Activated CD4-positive, alpha-beta T cell treated with anti-CD3 and anti-CD28 coated beads, Interleukin-2, amount 10 ng/mL, durations not matched to agents 24 days and 14 days (primary cell): ENCODE measurements at regions not wholly inside any gene's neighbourhood (a gene's known extent, or its start where the extent isn't known, plus 50 kb on each side); places are given as distances from the start of the nearest gene placed in this dataset.

Experiments
- DNase-seq: peaks from one replicate; pipeline ENCODE4 v3.0.0; 2022
- H3K27ac Mint-ChIP-seq: one replicate; pipeline ENCODE4 v1.8.0; 2022; ENCODE audit warnings: mild to moderate bottlenecking, mixed read lengths
- H3K27me3 Mint-ChIP-seq: one replicate; pipeline ENCODE4 v1.8.0; 2022; ENCODE audit warnings: mixed read lengths
- H3K36me3 Mint-ChIP-seq: one replicate; pipeline ENCODE4 v1.8.0; 2022; ENCODE audit warnings: low read depth, mild to moderate bottlenecking, mixed read lengths
- H3K4me1 Mint-ChIP-seq: one replicate; pipeline ENCODE4 v1.8.0; 2021; ENCODE audit warnings: mixed read lengths
- H3K4me3 Mint-ChIP-seq: one replicate; pipeline ENCODE4 v1.8.0; 2022; ENCODE audit warnings: mild to moderate bottlenecking, moderate library complexity, mixed read lengths
- H3K9me3 Mint-ChIP-seq: one replicate; pipeline ENCODE4 v1.8.0; 2021; ENCODE audit warnings: mixed read lengths
- intact Hi-C: fragments of 100-400 bp; cut with micrococcal nuclease; formaldehyde crosslinking; loops from one replicate; pipeline ENCODE4 v1.15.1; 2023

DNA sequence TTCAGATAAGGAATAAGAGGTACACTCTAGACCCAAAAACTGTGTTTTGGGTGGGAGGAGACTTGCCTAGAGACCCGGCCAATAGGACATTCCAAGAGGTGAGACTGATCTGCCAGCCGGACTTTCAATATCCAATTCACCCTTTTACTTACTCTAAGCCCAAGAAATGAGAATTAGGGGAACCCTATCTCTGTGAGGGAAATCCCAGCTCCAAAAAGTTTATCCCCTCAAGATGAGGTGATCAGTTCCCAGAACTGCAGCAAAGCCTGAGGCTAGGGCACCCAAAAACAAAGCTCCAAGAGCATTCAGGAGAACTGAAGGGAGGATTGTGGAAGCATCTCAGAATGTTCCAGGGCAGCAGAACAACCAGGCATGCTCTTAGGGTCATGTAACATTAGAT lies 251.7 kb downstream of the PTTG2 start:
- H3K4me1 Mint-ChIP-seq = no peaks in the 10 kb centered on the region
- no peak overlapping the region for H3K4me3 Mint-ChIP-seq
- DNase-seq = no peak
- no peaks in the 10 kb centered on the region for H3K36me3 Mint-ChIP-seq
- H3K27ac Mint-ChIP-seq = no peak overlapping the region
- H3K9me3 Mint-ChIP-seq = no peaks in the 10 kb centered on the region
- intact Hi-C loops = no loop called here
- H3K27me3 Mint-ChIP-seq = no peaks in the 10 kb centered on the region

DNA sequence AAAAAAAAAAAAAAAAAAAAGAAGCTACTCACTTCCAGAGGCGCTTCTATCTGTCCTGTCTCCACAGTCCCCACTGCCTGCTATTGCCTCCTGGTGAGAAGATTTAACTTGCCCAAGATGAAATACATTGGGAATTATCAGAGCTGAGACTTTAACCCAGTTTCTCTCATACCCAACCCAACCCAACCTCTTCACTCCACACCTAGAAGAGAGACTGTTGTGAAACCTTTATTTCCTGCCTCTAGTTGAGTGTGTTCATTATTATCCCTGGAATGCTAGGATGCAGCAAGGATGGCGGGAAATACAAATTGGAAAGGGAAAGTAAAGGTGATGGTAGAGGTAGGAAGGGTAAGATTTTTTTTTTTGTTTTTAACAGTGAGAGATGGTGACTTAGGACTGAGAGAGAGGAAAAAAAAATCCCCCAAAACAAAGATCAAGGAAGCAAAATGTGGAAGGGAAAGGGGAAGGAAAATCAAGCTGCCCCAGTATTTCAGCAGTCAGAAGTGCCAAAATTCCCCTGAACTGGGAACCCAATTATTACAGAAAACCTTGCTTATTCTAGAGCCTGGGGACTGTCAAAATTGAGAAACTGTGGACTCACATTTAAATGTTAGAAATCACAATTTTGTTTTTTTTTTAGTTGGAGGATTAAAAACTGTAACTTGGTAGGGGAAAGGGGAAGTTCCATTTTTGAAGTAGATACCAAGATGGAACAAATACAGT lies 253.0 kb downstream of the PTTG2 start:
- H3K4me1 Mint-ChIP-seq = no peaks in the 10 kb centered on the region
- H3K27ac Mint-ChIP-seq = no peak overlapping the region
- no peaks in the 10 kb centered on the region for H3K9me3 Mint-ChIP-seq
- no peaks in the 10 kb centered on the region for H3K36me3 Mint-ChIP-seq
- H3K27me3 Mint-ChIP-seq = peaks cover 2% of the 10 kb centered on the region
- intact Hi-C loops = no loop called here
- no peak overlapping the region for H3K4me3 Mint-ChIP-seq
- DNase-seq = no peak

DNA sequence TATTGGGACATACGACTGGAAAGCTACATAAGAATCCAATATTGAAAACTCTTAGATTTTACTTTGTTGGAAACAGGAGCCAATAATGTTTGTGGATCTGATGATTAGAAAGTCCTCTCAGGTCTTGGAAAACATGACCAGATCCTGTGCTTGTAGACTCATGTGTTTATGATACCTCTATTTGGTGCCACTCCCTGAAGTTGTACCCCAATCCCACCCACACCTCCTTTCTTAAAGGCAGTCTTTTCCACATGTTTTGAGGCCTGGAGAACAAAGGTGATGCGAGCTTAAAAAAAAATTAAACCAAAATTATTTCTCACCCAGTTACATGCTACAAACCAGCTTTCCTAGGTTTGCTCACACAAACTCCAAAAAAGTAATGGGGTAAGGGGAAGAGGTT lies 262.7 kb downstream of the PTTG2 start:
- H3K27ac Mint-ChIP-seq = no peak overlapping the region
- no peak for DNase-seq
- H3K27me3 Mint-ChIP-seq = peaks cover 9% of the 10 kb centered on the region
- H3K9me3 Mint-ChIP-seq = no peaks in the 10 kb centered on the region
- no peaks in the 10 kb centered on the region for H3K4me1 Mint-ChIP-seq
- intact Hi-C loops = no loop called here
- no peaks in the 10 kb centered on the region for H3K36me3 Mint-ChIP-seq
- H3K4me3 Mint-ChIP-seq = no peak overlapping the region

DNA sequence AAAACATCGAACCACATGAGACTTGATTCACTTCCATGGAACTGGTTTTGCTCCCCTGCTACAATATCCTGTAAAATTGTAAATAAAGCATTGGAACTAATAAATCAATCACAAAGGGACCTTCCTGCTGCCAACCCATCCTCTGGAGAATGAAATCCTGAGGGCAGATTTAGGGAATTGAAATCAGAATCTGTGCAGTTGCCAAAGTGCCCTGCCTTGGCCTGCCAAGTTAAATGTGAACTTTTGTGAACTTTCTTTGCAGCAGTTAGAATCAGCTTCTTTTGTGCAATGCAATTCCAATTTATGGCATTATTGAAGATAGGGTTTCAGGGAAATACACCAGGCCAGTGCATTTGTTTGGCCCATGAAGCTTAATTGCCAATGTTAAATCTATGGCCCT lies 263.1 kb downstream of the PTTG2 start:
- intact Hi-C loops = no loop called here
- Mint-ChIP-seq H3K27ac (no peak overlapping the region), H3K4me1 (no peaks in the 10 kb centered on the region), H3K36me3 (no peaks in the 10 kb centered on the region), H3K27me3 (peaks cover 7% of the 10 kb centered on the region), H3K4me3 (no peak overlapping the region), H3K9me3 (no peaks in the 10 kb centered on the region)
- DNase-seq = no peak

- no peaks in the 10 kb centered on the region for H3K36me3 Mint-ChIP-seq
- intact Hi-C loops = no loop called here
- H3K27ac Mint-ChIP-seq = no peak overlapping the region
- DNase-seq = no peak
- H3K9me3 Mint-ChIP-seq = no peaks in the 10 kb centered on the region
- H3K4me1 Mint-ChIP-seq = no peaks in the 10 kb centered on the region
- peaks cover 7% of the 10 kb centered on the region for H3K27me3 Mint-ChIP-seq
- no peak overlapping the region for H3K4me3 Mint-ChIP-seq
These were observed 263.6 kb downstream of the PTTG2 start for GRCh38 chr4:38223782-38224236.

DNA sequence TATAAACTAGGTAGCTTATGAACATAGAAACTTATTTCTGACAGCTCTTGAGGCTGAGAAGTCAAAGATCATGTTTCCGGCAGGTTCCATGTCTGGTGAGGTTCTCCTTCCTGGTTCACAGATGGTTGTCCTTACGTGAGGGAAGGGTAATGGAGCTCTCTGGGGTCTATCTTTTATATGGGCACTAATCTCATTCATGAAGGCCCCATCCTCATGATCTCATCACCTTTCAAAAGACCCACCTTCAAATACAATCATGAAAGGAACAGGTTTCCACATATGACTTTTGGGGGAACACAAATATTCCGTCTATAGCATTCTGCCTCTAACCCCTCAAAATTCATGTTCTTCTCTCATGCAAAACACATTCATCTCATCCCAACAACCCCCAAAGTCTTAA lies 264.7 kb downstream of the PTTG2 start:
- Mint-ChIP-seq H3K27me3 (peaks cover 7% of the 10 kb centered on the region), H3K4me1 (no peaks in the 10 kb centered on the region), H3K4me3 (no peak overlapping the region), H3K9me3 (no peaks in the 10 kb centered on the region), H3K27ac (no peak overlapping the region), H3K36me3 (no peaks in the 10 kb centered on the region)
- intact Hi-C loops = no loop called here
- DNase-seq = no peak

DNA sequence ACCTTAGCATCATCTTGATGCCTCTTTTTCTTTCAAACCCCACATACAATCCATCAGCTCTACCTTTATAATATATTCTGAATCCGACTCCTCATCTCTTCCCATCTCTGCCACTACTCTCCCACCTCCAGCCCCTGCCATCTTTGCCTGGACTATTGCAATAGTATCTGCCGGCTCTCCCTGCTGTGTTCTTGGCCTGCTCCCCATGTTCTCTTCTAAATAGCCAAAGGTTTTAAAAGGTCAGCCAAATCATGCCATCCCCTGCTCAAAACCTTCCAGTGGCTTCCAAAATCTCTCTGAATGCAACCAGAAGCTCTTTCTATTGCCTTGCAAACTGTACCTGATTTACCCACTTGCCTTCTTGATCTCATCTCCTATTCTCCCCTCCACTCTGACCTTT lies 266.0 kb downstream of the PTTG2 start:
- Mint-ChIP-seq H3K27me3 (peaks cover 3% of the 10 kb centered on the region), H3K27ac (no peak overlapping the region), H3K4me1 (no peaks in the 10 kb centered on the region), H3K9me3 (no peaks in the 10 kb centered on the region), H3K4me3 (no peak overlapping the region), H3K36me3 (no peaks in the 10 kb centered on the region)
- DNase-seq = no peak
- intact Hi-C loops = no loop called here

DNA sequence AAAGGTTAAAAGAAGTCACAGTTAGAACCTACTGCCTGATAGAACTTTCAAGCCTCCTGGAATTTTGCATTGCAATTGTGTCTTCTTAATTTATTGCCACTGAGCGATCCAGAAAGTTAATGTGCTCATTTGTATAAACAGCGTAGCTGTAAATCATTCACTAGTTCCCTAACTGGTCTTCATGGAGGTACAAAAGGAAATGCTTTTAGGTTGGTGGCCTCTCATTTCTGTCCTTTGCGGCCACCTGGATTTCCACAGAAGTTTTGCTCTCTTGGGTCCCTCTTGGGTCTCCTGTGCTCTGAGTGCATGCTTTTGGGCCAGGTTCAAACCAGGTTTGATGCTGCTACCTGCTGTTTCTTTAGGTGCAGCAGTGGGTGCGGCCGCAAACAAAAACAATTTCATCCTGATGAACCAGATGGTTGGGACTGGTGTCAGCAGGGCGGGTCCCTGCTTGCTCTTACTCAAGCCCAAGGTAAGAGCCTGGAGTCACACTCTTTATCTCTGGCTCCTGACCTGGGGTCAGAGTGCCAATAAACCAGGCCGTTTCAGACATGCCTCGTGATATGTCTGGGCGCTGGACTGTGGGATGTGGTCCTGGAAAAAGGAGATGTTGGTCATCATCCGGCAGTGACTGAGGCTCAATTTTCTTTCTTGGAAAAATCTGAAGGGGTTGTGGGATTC lies 270.1 kb downstream of the PTTG2 start:
- Mint-ChIP-seq H3K27me3 (peaks cover 7% of the 10 kb centered on the region), H3K4me1 (no peaks in the 10 kb centered on the region), H3K27ac (no peak overlapping the region), H3K9me3 (no peaks in the 10 kb centered on the region), H3K36me3 (no peaks in the 10 kb centered on the region), H3K4me3 (no peak overlapping the region)
- intact Hi-C loops = no loop called here
- DNase-seq = no peak

DNA sequence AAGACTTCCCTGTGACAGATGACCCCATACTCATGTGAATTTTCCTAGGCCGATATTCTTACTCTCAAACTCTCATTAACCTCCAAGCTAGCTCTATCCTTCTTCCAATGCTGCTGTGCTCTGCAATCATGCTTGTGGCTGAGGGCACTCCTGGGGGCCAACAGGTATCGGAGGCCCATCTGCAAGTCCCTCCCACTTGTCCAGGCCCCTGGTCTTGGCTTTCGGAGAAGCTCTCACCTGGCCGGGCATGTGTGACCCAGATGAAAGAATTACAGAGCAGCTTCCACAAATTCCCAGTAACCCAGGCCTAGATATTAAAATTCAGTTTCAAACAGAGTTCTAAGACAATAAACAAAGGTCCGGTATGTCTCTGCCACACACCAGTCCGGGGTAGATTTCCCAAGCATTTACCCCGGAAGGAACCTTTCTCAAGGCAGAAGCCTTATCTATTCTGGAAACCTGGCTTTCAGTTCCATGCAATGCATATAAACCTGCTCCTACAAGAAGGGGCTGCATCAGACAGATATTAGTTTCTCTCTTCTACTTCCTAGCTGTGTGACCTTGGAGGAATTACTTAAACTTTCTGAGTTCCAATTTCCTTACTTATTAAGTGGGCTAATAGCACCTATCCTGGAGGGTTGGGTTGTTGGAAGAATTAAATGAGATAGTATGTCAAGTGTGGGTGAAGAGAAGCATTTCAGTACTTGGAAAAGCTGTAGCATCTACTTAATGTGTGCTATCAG lies 270.8 kb downstream of the PTTG2 start:
- H3K36me3 Mint-ChIP-seq = no peaks in the 10 kb centered on the region

GRCh38 chr4:38231626-38232025 lies 271.4 kb downstream of the PTTG2 start:
- Mint-ChIP-seq H3K27me3 (peaks cover 10% of the 10 kb centered on the region), H3K36me3 (no peaks in the 10 kb centered on the region), H3K9me3 (no peaks in the 10 kb centered on the region), H3K27ac (no peak overlapping the region), H3K4me3 (no peak overlapping the region), H3K4me1 (no peaks in the 10 kb centered on the region)
- no peak for DNase-seq
- intact Hi-C loops = no loop called here

More for the DNA sequence above, 270.8 kb downstream of the PTTG2 start:
- intact Hi-C loops = no loop called here
- no peak overlapping the region for H3K27ac Mint-ChIP-seq
- H3K27me3 Mint-ChIP-seq = peaks cover 10% of the 10 kb centered on the region
- H3K4me3 Mint-ChIP-seq = no peak overlapping the region
- no peaks in the 10 kb centered on the region for H3K9me3 Mint-ChIP-seq
- no peak for DNase-seq
- no peaks in the 10 kb centered on the region for H3K4me1 Mint-ChIP-seq

GRCh38 chr4:38232741-38233140 lies 272.5 kb downstream of the PTTG2 start:
- DNase-seq = no peak
- no peaks in the 10 kb centered on the region for H3K36me3 Mint-ChIP-seq
- H3K27me3 Mint-ChIP-seq = peaks cover 10% of the 10 kb centered on the region
- H3K9me3 Mint-ChIP-seq = no peaks in the 10 kb centered on the region
- no peak overlapping the region for H3K27ac Mint-ChIP-seq
- no peaks in the 10 kb centered on the region for H3K4me1 Mint-ChIP-seq
- intact Hi-C loops = no loop called here
- H3K4me3 Mint-ChIP-seq = no peak overlapping the region

DNA sequence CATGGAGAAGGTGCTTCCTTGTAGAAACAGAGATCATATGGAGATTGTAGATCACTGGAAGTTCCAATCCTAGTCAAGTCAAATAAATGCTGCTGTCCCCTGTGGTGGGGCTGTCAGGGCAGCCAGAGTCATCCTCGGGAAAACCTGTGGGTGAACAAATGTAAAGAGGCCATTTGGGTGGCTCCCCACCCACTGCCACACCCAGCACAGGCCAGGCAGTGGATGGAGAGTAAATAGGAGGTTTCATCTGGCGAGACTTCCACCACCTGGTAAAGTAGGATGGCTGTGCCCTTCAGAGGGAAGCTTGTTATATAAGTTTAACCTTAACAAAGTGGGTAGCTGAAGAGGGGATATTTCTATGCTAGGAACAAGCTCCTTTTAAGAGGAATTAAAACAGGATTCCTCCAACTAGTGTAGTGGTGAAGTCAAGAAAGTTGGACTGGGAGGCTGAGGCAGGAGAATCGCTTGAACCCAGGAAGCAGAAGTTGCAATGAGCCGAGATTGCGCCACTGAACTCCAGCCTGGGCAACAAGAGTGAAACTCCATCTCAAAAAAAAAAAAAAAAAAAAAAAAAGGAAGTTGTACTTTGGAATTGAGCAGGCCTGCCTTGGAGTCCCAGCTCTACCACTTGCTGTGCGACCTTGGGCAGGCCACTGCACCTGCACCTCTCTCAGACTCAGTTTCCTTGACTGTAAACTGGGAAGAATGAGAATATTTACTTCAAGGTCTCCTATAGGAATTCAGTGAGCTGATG lies 273.7 kb downstream of the PTTG2 start:
- Mint-ChIP-seq H3K9me3 (no peaks in the 10 kb centered on the region), H3K27ac (no peak overlapping the region), H3K4me3 (no peak overlapping the region), H3K36me3 (no peaks in the 10 kb centered on the region), H3K4me1 (no peaks in the 10 kb centered on the region), H3K27me3 (peaks cover 10% of the 10 kb centered on the region)
- intact Hi-C loops = no loop called here
- DNase-seq = no peak

GRCh38 chr4:38235354-38235753 lies 275.2 kb downstream of the PTTG2 start:
- Mint-ChIP-seq H3K4me3 (no peak overlapping the region), H3K27ac (no peak overlapping the region), H3K9me3 (no peaks in the 10 kb centered on the region), H3K4me1 (no peaks in the 10 kb centered on the region), H3K27me3 (peaks cover 10% of the 10 kb centered on the region), H3K36me3 (no peaks in the 10 kb centered on the region)
- no peak for DNase-seq
- intact Hi-C loops = no loop called here

DNA sequence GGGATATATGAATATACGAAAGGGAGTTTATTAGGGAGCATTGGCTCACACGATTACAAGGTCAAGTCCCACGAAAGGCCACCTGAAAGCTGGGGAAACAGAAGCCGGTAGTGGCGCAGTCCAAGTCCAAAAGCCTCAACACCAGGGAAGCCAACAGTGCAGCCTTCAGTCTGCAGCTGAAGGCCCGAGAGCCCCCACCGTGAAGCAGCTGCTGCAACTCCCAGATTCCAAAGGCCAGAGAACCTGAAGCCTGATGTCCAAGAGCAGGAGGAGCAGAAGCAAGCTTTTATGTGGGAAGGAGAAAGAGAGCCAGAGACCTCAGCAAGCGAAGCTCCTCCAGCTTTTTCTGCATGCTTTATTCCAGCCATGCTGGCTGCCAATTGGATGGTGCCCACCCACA lies 275.8 kb downstream of the PTTG2 start:
- H3K4me1 Mint-ChIP-seq = no peaks in the 10 kb centered on the region
- no peak overlapping the region for H3K4me3 Mint-ChIP-seq
- intact Hi-C loops = no loop called here
- H3K27me3 Mint-ChIP-seq = peaks cover 10% of the 10 kb centered on the region
- no peak for DNase-seq
- no peaks in the 10 kb centered on the region for H3K36me3 Mint-ChIP-seq
- H3K27ac Mint-ChIP-seq = no peak overlapping the region
- H3K9me3 Mint-ChIP-seq = no peaks in the 10 kb centered on the region
